ENCODE measurements at regions not wholly inside any gene's neighbourhood (a gene's known extent, or its start where the extent isn't known, plus 50 kb on each side); places are given as distances from the start of the nearest gene placed in this dataset.
"Not testable (repeated sequence)": the region's sequence is repeated elsewhere in the genome, so short reads cannot be mapped to it uniquely, and the experiment has no call there.

- no peak overlapping the region for H3K27ac ChIP-seq
- no peaks in the 10 kb centered on the region for H3K4me1 ChIP-seq
- H3K36me3 ChIP-seq, result no peaks in the 10 kb centered on the region
- H3K9me3 ChIP-seq, result no peaks in the 10 kb centered on the region
- no peaks in the 10 kb centered on the region for H3K27me3 ChIP-seq (ENCODE audit: low read depth)
- ATAC-seq (no peak), DNase-seq (no peak)
- H3K4me3 ChIP-seq, result no peak overlapping the region
- intact Hi-C loops (cut with DNase I), result no loop called here
- TF ChIP-seq CTCF (IDR thresholded peaks at IDR 0.05), result no peak
These were observed 764.9 kb upstream of the MMS22L start for GRCh38 chr6:98047871-98048270.

GRCh38 chr6:98054453-98054852, 771.4 kb upstream of the MMS22L start:
- Histone ChIP-seq H3K36me3 (no peaks in the 10 kb centered on the region), H3K4me1 (no peaks in the 10 kb centered on the region), H3K27me3 (ENCODE audit: low read depth) (no peaks in the 10 kb centered on the region), H3K27ac (no peak overlapping the region), H3K4me3 (no peak overlapping the region), H3K9me3 (no peaks in the 10 kb centered on the region)
- intact Hi-C loops (cut with DNase I), result no loop called here
- ATAC-seq (no peak), DNase-seq (no peak)
- no peak for TF ChIP-seq CTCF (IDR thresholded peaks at IDR 0.05)

GRCh38 chr6:98056955-98057354, 773.9 kb upstream of the MMS22L start:
- intact Hi-C loops (cut with DNase I), result no loop called here
- Histone ChIP-seq H3K27ac (no peak overlapping the region), H3K27me3 (ENCODE audit: low read depth) (no peaks in the 10 kb centered on the region), H3K4me1 (no peaks in the 10 kb centered on the region), H3K4me3 (no peak overlapping the region), H3K9me3 (no peaks in the 10 kb centered on the region), H3K36me3 (no peaks in the 10 kb centered on the region)
- TF ChIP-seq CTCF (IDR thresholded peaks at IDR 0.05), result no peak
- no peak for DNase-seq
- ATAC-seq, result no peak

GRCh38 chr6:98067375-98067774, 767.0 kb upstream of the POU3F2 start:
- Histone ChIP-seq H3K4me3 (no peak overlapping the region), H3K27me3 (ENCODE audit: low read depth) (no peaks in the 10 kb centered on the region), H3K36me3 (no peaks in the 10 kb centered on the region), H3K4me1 (no peaks in the 10 kb centered on the region), H3K9me3 (no peaks in the 10 kb centered on the region), H3K27ac (no peak overlapping the region)
- ATAC-seq (no peak), DNase-seq (no peak)
- intact Hi-C loops (cut with DNase I), result no loop called here
- TF ChIP-seq CTCF (IDR thresholded peaks at IDR 0.05), result no peak

GRCh38 chr6:98088537-98088936, 745.8 kb upstream of the POU3F2 start:
- H3K4me3 ChIP-seq; intact Hi-C loops (cut with DNase I); H3K27me3 ChIP-seq (ENCODE audit: low read depth); ATAC-seq; DNase-seq; H3K36me3 ChIP-seq; H3K9me3 ChIP-seq; H3K27ac ChIP-seq; H3K4me1 ChIP-seq: not testable (repeated sequence)

- no peak overlapping the region for H3K27ac ChIP-seq
- H3K36me3 ChIP-seq, result no peaks in the 10 kb centered on the region
- no peaks in the 10 kb centered on the region for H3K27me3 ChIP-seq (ENCODE audit: low read depth)
- H3K4me1 ChIP-seq, result no peaks in the 10 kb centered on the region
- no peaks in the 10 kb centered on the region for H3K9me3 ChIP-seq
- intact Hi-C loops (cut with DNase I), result no loop called here
- DNase-seq (no peak), ATAC-seq (no peak)
- no peak overlapping the region for H3K4me3 ChIP-seq
- TF ChIP-seq CTCF (IDR thresholded peaks at IDR 0.05), result no peak
These were observed 742.0 kb upstream of the POU3F2 start for GRCh38 chr6:98092331-98092730.
